Stomach (tissue), 4 donors: ENCODE measurements at regions not wholly inside any gene's neighbourhood (a gene's known extent, or its start where the extent isn't known, plus 50 kb on each side); places are given as distances from the start of the nearest gene placed in this dataset.

ENCODE experiments used
- POLR2AphosphoS5 ChIP-seq, 3 donors: sonication (generic); formaldehyde crosslinking; IDR thresholded peaks; one replicate each; pipeline ENCODE4 v1.6.1; 2016; ENCODE audit warnings: antibody characterized with exemption in 3 of 3
- TF ChIP-seq, protein P1 (sequence below), 7 experiments: fragments of 450-650 bp in 4 of 7; fragments of 200-600 bp in 3 of 7; sonication (generic) in 3 of 7; IDR thresholded peaks; one replicate each; pipeline ENCODE4 v1.5.1; 2016 to 2019; ENCODE audit warnings: antibody characterized with exemption in 7 of 7, control low read depth in 2 of 7, mild to moderate bottlenecking in 1 of 7

DNA sequence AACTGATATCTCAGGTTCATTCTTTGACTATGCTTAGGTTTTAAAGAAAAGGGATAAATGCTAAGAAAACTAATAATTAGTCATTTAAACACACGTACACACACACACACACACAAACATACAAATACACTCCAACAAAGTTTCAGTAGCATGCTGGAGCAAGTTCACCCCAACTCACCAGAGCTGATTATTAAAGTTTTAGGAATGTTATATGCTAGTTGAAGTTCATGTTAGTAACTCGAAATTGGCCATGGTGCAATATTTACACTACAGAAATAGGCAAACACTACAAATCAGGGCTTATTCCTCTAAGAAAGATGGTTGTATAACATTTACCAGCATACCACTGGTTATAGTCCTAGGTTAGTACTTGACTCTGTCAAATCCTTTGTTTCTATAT is 384.0 kb upstream of the DIPK2B start:
- TF ChIP-seq, protein P1, sequence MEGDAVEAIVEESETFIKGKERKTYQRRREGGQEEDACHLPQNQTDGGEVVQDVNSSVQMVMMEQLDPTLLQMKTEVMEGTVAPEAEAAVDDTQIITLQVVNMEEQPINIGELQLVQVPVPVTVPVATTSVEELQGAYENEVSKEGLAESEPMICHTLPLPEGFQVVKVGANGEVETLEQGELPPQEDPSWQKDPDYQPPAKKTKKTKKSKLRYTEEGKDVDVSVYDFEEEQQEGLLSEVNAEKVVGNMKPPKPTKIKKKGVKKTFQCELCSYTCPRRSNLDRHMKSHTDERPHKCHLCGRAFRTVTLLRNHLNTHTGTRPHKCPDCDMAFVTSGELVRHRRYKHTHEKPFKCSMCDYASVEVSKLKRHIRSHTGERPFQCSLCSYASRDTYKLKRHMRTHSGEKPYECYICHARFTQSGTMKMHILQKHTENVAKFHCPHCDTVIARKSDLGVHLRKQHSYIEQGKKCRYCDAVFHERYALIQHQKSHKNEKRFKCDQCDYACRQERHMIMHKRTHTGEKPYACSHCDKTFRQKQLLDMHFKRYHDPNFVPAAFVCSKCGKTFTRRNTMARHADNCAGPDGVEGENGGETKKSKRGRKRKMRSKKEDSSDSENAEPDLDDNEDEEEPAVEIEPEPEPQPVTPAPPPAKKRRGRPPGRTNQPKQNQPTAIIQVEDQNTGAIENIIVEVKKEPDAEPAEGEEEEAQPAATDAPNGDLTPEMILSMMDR (IDR thresholded peaks at IDR 0.05) = no peak
- no peak for TF ChIP-seq POLR2AphosphoS5 (IDR thresholded peaks at IDR 0.05)
